H1 (cell line): ENCODE measurements at regions not wholly inside any gene's neighbourhood (a gene's known extent, or its start where the extent isn't known, plus 50 kb on each side); places are given as distances from the start of the nearest gene placed in this dataset.

ENCODE experiments used
- CTCF ChIA-PET: fragments of 300-600 bp; sonication (Branson Sonifier 250); formaldehyde crosslinking; loops from one replicate; lab custom pipeline; 2021; ENCODE audit not compliant: partially characterized antibody; lab: Charles Lee
- POLR2A ChIA-PET: fragments of 300-600 bp; sonication (Branson Sonifier 250); formaldehyde crosslinking; loops from one replicate; lab custom pipeline; 2021; ENCODE audit warnings: inconsistent platforms; ENCODE audit not compliant: partially characterized antibody; lab: Charles Lee
- DNase-seq, 2 experiments: peaks; one replicate each; pipeline versions ENCODE4 v3.0.0 to v3.0.0-alpha.2; 2010 to 2022; ENCODE audit warnings: low spot score in 2 of 2, low read depth in 1 of 2, mixed read lengths in 1 of 2
- FAIRE-seq: peaks from 2 replicates; lab custom pipeline; 2011; peaks lifted over from hg19 to GRCh38; lab: Jason Lieb, UNC
- H2AFZ ChIP-seq: 2 replicates; pipeline ENCODE4 v1.8.1; 2012; ENCODE audit warnings: low read length, inconsistent platforms
- H2AK5ac ChIP-seq: 2 replicates; pipeline ENCODE4 v1.6.1; 2013; ENCODE audit warnings: low read depth, low read length
- H2BK120ac ChIP-seq: replicated peaks from 2 replicates; pipeline ENCODE3; 2013; ENCODE audit warnings: low read depth, low read length, inconsistent platforms
- H2BK12ac ChIP-seq: 2 replicates; pipeline ENCODE4 v1.6.1; 2013; ENCODE audit warnings: low read depth, low read length
- H2BK15ac ChIP-seq: 2 replicates; pipeline ENCODE4 v1.6.1; 2013; ENCODE audit warnings: low read length
- H2BK20ac ChIP-seq: 2 replicates; pipeline ENCODE4 v1.6.1; 2013; ENCODE audit warnings: low read length
- H2BK5ac ChIP-seq: 2 replicates; pipeline ENCODE4 v1.6.1; 2013; ENCODE audit warnings: low read depth, low read length
- H3K14ac ChIP-seq: 2 replicates; pipeline ENCODE4 v1.6.1; 2013; ENCODE audit warnings: inconsistent platforms; ENCODE audit not compliant: insufficient read length
- H3K18ac ChIP-seq: 2 replicates; pipeline ENCODE4 v1.6.1; 2013; ENCODE audit warnings: low read length; ENCODE audit errors: extremely low read depth
- H3K23ac ChIP-seq: 2 replicates; pipeline ENCODE4 v1.6.1; 2013; ENCODE audit warnings: inconsistent platforms; ENCODE audit not compliant: insufficient read length
- H3K23me2 ChIP-seq: 2 replicates; pipeline ENCODE4 v1.6.1; 2013; ENCODE audit warnings: low read depth, low read length
- H3K27ac ChIP-seq: 2 replicates; pipeline ENCODE4 v1.6.1; 2011; ENCODE audit warnings: low read depth, low read length, inconsistent platforms
- H3K27me3 ChIP-seq, 4 experiments: replicated peaks in 1 of 4; 1 replicate in 1 of 4; 2 replicates in 3 of 4; pipeline versions ENCODE4 v1.6.1 to v1.8.1; 2011 to 2013; ENCODE audit warnings: low read length in 3 of 4, mild to moderate bottlenecking in 3 of 4, inconsistent platforms in 2 of 4, mixed read lengths in 2 of 4, moderate library complexity in 1 of 4; ENCODE audit not compliant: control insufficient read depth in 3 of 4, insufficient read depth in 3 of 4; ENCODE audit errors: extremely low read depth in 1 of 4
- H3K36me3 ChIP-seq, 4 experiments: 2 replicates each; pipeline versions ENCODE4 v1.6.1 to v1.8.1; 2011 to 2013; ENCODE audit warnings: mild to moderate bottlenecking in 4 of 4, low read length in 3 of 4, moderate library complexity in 2 of 4, control low read depth in 1 of 4, inconsistent platforms in 1 of 4; ENCODE audit not compliant: insufficient read depth in 4 of 4, control insufficient read depth in 2 of 4
- H3K4ac ChIP-seq: replicated peaks from 2 replicates; pipeline ENCODE3; 2013; ENCODE audit warnings: low read length, low read depth, mixed read lengths, inconsistent platforms; ENCODE audit not compliant: insufficient read length
- H3K4me1 ChIP-seq, 4 experiments: replicated peaks in 1 of 4; 1 replicate in 1 of 4; 2 replicates in 3 of 4; pipeline versions ENCODE4 v1.6.1 to v1.8.1; 2011 to 2013; ENCODE audit warnings: low read length in 3 of 4, inconsistent platforms in 2 of 4, mixed read lengths in 1 of 4; ENCODE audit not compliant: insufficient read depth in 4 of 4, control insufficient read depth in 3 of 4
- H3K4me2 ChIP-seq, 2 experiments: 2 replicates each; pipeline versions ENCODE4 v1.6.1 to v1.8.1; 2011 to 2013; ENCODE audit warnings: low read depth in 2 of 2, low read length in 2 of 2, control low read depth in 1 of 2, inconsistent platforms in 1 of 2, mild to moderate bottlenecking in 1 of 2; ENCODE audit not compliant: insufficient read depth in 1 of 2
- H3K4me3 ChIP-seq, 4 experiments: fragments of 200-600, 300-600 bp in 1 of 4; sonication (generic), shearing (Covaris generic), sonication (Bioruptor Twin) in 1 of 4; 2 replicates each; pipeline versions ENCODE4 v1.5.1 to v1.8.1; 2011 to 2016; ENCODE audit warnings: low read length in 4 of 4, low read depth in 3 of 4, control low read depth in 2 of 4, inconsistent platforms in 2 of 4, mild to moderate bottlenecking in 2 of 4, mixed read lengths in 1 of 4, moderate library complexity in 1 of 4; ENCODE audit not compliant: insufficient read depth in 2 of 4; ENCODE audit errors: extremely low read depth in 1 of 4
- H3K56ac ChIP-seq: replicated peaks from 2 replicates; pipeline ENCODE3; 2013; ENCODE audit warnings: low read depth, mild to moderate bottlenecking, mixed read lengths, low read length, inconsistent platforms; ENCODE audit not compliant: insufficient read length
- H3K79me1 ChIP-seq: 2 replicates; pipeline ENCODE4 v1.6.1; 2013; ENCODE audit warnings: low read depth, low read length, control low read depth
- H3K79me2 ChIP-seq, 2 experiments: 2 replicates each; pipeline versions ENCODE4 v1.6.1 to v1.8.1; 2012 to 2013; ENCODE audit warnings: low read length in 2 of 2, mild to moderate bottlenecking in 2 of 2, inconsistent platforms in 1 of 2; ENCODE audit not compliant: insufficient read depth in 2 of 2, control insufficient read depth in 1 of 2
- H3K9ac ChIP-seq, 4 experiments: replicated peaks in 1 of 4; 1 replicate in 1 of 4; 2 replicates in 3 of 4; pipeline versions ENCODE4 v1.6.1 to v1.8.1; 2011 to 2013; ENCODE audit warnings: low read depth in 3 of 4, low read length in 3 of 4, control low read depth in 2 of 4, mild to moderate bottlenecking in 2 of 4, moderate library complexity in 2 of 4, inconsistent platforms in 1 of 4; ENCODE audit errors: extremely low read depth in 1 of 4
- H3K9me3 ChIP-seq, 2 experiments: 2 replicates each; pipeline versions ENCODE4 v1.6.1 to v1.8.1; 2012 to 2013; ENCODE audit warnings: mild to moderate bottlenecking in 2 of 2, moderate library complexity in 2 of 2, control low read depth in 1 of 2, inconsistent platforms in 1 of 2, low read depth in 1 of 2, low read length in 1 of 2, mixed read lengths in 1 of 2; ENCODE audit not compliant: insufficient read depth in 2 of 2
- H4K20me1 ChIP-seq, 2 experiments: replicated peaks in 1 of 2; 2 replicates each; pipeline versions ENCODE3 to v1.8.1; 2011 to 2013; ENCODE audit warnings: inconsistent platforms in 2 of 2, low read length in 2 of 2, mild to moderate bottlenecking in 1 of 2; ENCODE audit not compliant: insufficient read depth in 2 of 2, control insufficient read depth in 1 of 2
- H4K5ac ChIP-seq: 2 replicates; pipeline ENCODE4 v1.6.1; 2013; ENCODE audit warnings: low read length, low read depth, mixed read lengths, inconsistent platforms; ENCODE audit not compliant: insufficient read length
- H4K8ac ChIP-seq: 2 replicates; pipeline ENCODE4 v1.8.0; 2013; ENCODE audit warnings: mild to moderate bottlenecking, moderate library complexity, low read length, inconsistent platforms; ENCODE audit not compliant: insufficient read depth; ENCODE audit errors: extremely low read depth
- H4K91ac ChIP-seq: replicated peaks from 2 replicates; pipeline ENCODE3; 2013; ENCODE audit warnings: low read length, mixed read lengths, inconsistent platforms; ENCODE audit not compliant: insufficient read length
- BCL11A ChIP-seq, 2 experiments: IDR thresholded peaks; one replicate each; pipeline ENCODE4 v1.6.1; 2011; ENCODE audit warnings: low read depth in 2 of 2, low read length in 2 of 2, mild to moderate bottlenecking in 2 of 2
- CBX8 ChIP-seq: fragments of 300-800, 300-1000 bp; sonication (generic); IDR thresholded peaks from 2 replicates; pipeline ENCODE4 v1.7.1; 2016; ENCODE audit warnings: low read depth, low read length, borderline replicate concordance
- EGR1 ChIP-seq: IDR thresholded peaks from 2 replicates; pipeline ENCODE4 v1.6.1; 2011; ENCODE audit warnings: low read depth, low read length, borderline replicate concordance
- GABPA ChIP-seq: IDR thresholded peaks from 2 replicates; pipeline ENCODE4 v1.6.1; 2011; ENCODE audit warnings: mild to moderate bottlenecking, low read length, moderate library complexity, borderline replicate concordance; ENCODE audit not compliant: insufficient read depth
- HDAC6 ChIP-seq: IDR thresholded peaks from one replicate; pipeline ENCODE4 v1.7.1; 2012; ENCODE audit warnings: low read depth, mild to moderate bottlenecking, inconsistent platforms, low read length, moderate library complexity
- PHF8 ChIP-seq: fragments of 200-600 bp; sonication (generic); conservative IDR thresholded peaks from 2 replicates; pipeline ENCODE4 v1.7.1; 2012; ENCODE audit warnings: low read depth, mild to moderate bottlenecking, inconsistent platforms, low read length, moderate library complexity
- SIN3A ChIP-seq, 2 experiments: IDR thresholded peaks in 1 of 2; conservative IDR thresholded peaks in 1 of 2; 2 replicates each; pipeline ENCODE4 v1.6.1; 2011 to 2012; ENCODE audit warnings: low read length in 2 of 2, improper control_type of control experiment in 1 of 2, low read depth in 1 of 2, mild to moderate bottlenecking in 1 of 2
- TCF12 ChIP-seq: IDR thresholded peaks from 2 replicates; pipeline ENCODE4 v1.6.1; 2011; ENCODE audit warnings: low read depth, mild to moderate bottlenecking, low read length
- TEAD4 ChIP-seq: IDR thresholded peaks from 2 replicates; pipeline ENCODE4 v1.6.1; 2012; ENCODE audit warnings: low read depth, low read length, inconsistent platforms, mixed read lengths
- WGBS, 2 experiments: shearing (Covaris generic) in 1 of 2; methylation state at CpG; one replicate each; pipeline versions ENCODE4 v1.1.6 to v1.1.7; 2013 to 2015; ENCODE audit warnings: low lambda C conversion rate in 2 of 2, mixed read lengths in 2 of 2, inconsistent platforms in 1 of 2, low coverage in 1 of 2, missing lambda C conversion rate in 1 of 2; ENCODE audit not compliant: insufficient replicate concordance in 2 of 2, insufficient coverage in 1 of 2, insufficient read length in 1 of 2; ENCODE audit errors: extremely low coverage in 1 of 2, missing lambda C conversion rate in 1 of 2; 5-methylcytosine and 5-hydroxymethylcytosine counted together

GRCh38 chr4:103292959-103293358 lies 94.8 kb upstream of the CENPE start:
- ChIA-PET CTCF (no interaction called here), POLR2A (no interaction called here)
- H2BK15ac ChIP-seq: no peak overlapping the region
- no peaks in the 10 kb centered on the region for H3K27me3 ChIP-seq
- H3K4ac ChIP-seq: no peak overlapping the region
- no peak overlapping the region for H2BK5ac ChIP-seq
- H3K14ac ChIP-seq: no peak overlapping the region
- DNase-seq (no peak), FAIRE-seq (no peak)
- H3K79me1 ChIP-seq: no peaks in the 10 kb centered on the region
- WGBS, 2 experiments: 92% methylated on average over 3 of the region's 3 CpGs; no CpG with 5 or more reads in 1 of the 2 experiments
- H3K4me3 ChIP-seq: no peak overlapping the region
- H3K36me3 ChIP-seq: no peaks in the 10 kb centered on the region
- no peak overlapping the region for H2BK12ac ChIP-seq
- H3K9me3 ChIP-seq: no peaks in the 10 kb centered on the region
- H2BK120ac ChIP-seq: no peak overlapping the region
- no peak overlapping the region for H4K91ac ChIP-seq
- H3K27ac ChIP-seq: no peak overlapping the region
- no peaks in the 10 kb centered on the region for H3K23me2 ChIP-seq
- no peak overlapping the region for H4K5ac ChIP-seq
- H3K23ac ChIP-seq: no peak overlapping the region
- H2AFZ ChIP-seq: no peak overlapping the region
- TF ChIP-seq HDAC6 (no peak), BCL11A (IDR thresholded peaks at IDR 0.05; ENCODE audit: low read depth in 2 of 2, low read length in 2 of 2) (no peak), TEAD4 (no peak), SIN3A (conservative IDR thresholded peaks at IDR 0.05 in 1 of 2, IDR thresholded peaks at IDR 0.05 in 1 of 2; ENCODE audit: low read depth in 1 of 2, low read length in 2 of 2) (no peak), CBX8 (no peak), TCF12 (no peak), GABPA (no peak), EGR1 (no peak), PHF8 (no peak)
- no peak overlapping the region for H2AK5ac ChIP-seq
- no peak overlapping the region for H3K9ac ChIP-seq
- no peak overlapping the region for H3K4me2 ChIP-seq
- no peak overlapping the region for H3K18ac ChIP-seq
- no peaks in the 10 kb centered on the region for H3K4me1 ChIP-seq
- no peak overlapping the region for H2BK20ac ChIP-seq
- H4K20me1 ChIP-seq: no peaks in the 10 kb centered on the region
- no peak overlapping the region for H3K56ac ChIP-seq
- no peak overlapping the region for H4K8ac ChIP-seq
- H3K79me2 ChIP-seq: no peaks in the 10 kb centered on the region
